Tibial nerve (tissue), 4 donors: ENCODE measurements at regions not wholly inside any gene's neighbourhood (a gene's known extent, or its start where the extent isn't known, plus 50 kb on each side); places are given as distances from the start of the nearest gene placed in this dataset.

Experiments used
- CTCF ChIP-seq, 5 experiments: fragments of 200-600 bp in 3 of 5; fragments of 450-650 bp in 2 of 5; sonication (generic) in 3 of 5; IDR thresholded peaks; one replicate each; pipeline ENCODE4 v1.5.1; 2016 to 2019; ENCODE audit warnings: antibody characterized with exemption in 5 of 5, mild to moderate bottlenecking in 3 of 5, moderate library complexity in 2 of 5
- EP300 ChIP-seq, 2 donors: sonication (generic); formaldehyde crosslinking; IDR thresholded peaks; one replicate each; pipeline ENCODE4 v1.6.1; 2017; ENCODE audit warnings: antibody characterized with exemption in 2 of 2, mild to moderate bottlenecking in 1 of 2
- POLR2A ChIP-seq, 2 donors: fragments of 450-650 bp; IDR thresholded peaks; one replicate each; pipeline ENCODE4 v1.6.1; 2017; ENCODE audit warnings: antibody characterized with exemption in 2 of 2, mild to moderate bottlenecking in 2 of 2, moderate library complexity in 2 of 2

- TF ChIP-seq CTCF (IDR thresholded peaks at IDR 0.05) (no peak), EP300 (IDR thresholded peaks at IDR 0.05) (no peak), POLR2A (IDR thresholded peaks at IDR 0.05) (no peak)
These were observed 558.7 kb upstream of the TNP1 start for GRCh38 chr2:217418544-217418943.
